CD4-positive, alpha-beta T cell treated with Interleukin-1 beta for 1 hour (primary cell): ENCODE measurements at regions not wholly inside any gene's neighbourhood (a gene's known extent, or its start where the extent isn't known, plus 50 kb on each side); places are given as distances from the start of the nearest gene placed in this dataset.

Experiments used
- DNase-seq, 2 donors: peaks; one replicate each; pipeline ENCODE4 v3.0.0-alpha.2; 2020 to 2022

- DNase-seq: no peak
Observed at GRCh38 chr11:30159546-30159945, 71.3 kb upstream of the FSHB start.

GRCh38 chr11:30165652-30166051 lies 65.2 kb upstream of the FSHB start:
- DNase-seq: no peak

GRCh38 chr11:30171661-30172060 lies 59.2 kb upstream of the FSHB start:
- no peak for DNase-seq

GRCh38 chr11:30172158-30172557 lies 58.7 kb upstream of the FSHB start:
- no peak for DNase-seq

GRCh38 chr11:30172883-30173311 lies 57.9 kb upstream of the FSHB start:
- no peak for DNase-seq

- DNase-seq: no peak
Observed at GRCh38 chr11:30174265-30175020, 56.4 kb upstream of the FSHB start.
